GM06990 (cell line): ENCODE measurements at regions not wholly inside any gene's neighbourhood (a gene's known extent, or its start where the extent isn't known, plus 50 kb on each side); places are given as distances from the start of the nearest gene placed in this dataset.
A peak's percentile ranks its signal among the peaks of the same experiment; 100 is the strongest.

Source experiments
- DNase-seq: peaks from one replicate; pipeline ENCODE4 v3.0.0-alpha.2; 2011; ENCODE audit not compliant: insufficient read length; ENCODE audit errors: extremely low read depth
- H3K27me3 ChIP-seq: replicated peaks from 2 replicates; pipeline ENCODE4 v1.6.0; 2011; ENCODE audit warnings: low read length; ENCODE audit not compliant: control insufficient read depth, insufficient read depth
- H3K36me3 ChIP-seq: 2 replicates; pipeline ENCODE4 v1.5.1; 2011; ENCODE audit warnings: low read length; ENCODE audit not compliant: control insufficient read depth, insufficient read depth
- H3K4me3 ChIP-seq: replicated peaks from 2 replicates; pipeline ENCODE4 v1.5.1; 2011; ENCODE audit warnings: low read depth, mild to moderate bottlenecking, control low read depth, low read length
- CTCF ChIP-seq: IDR thresholded peaks from 2 replicates; pipeline ENCODE4 v1.5.1; 2011; ENCODE audit warnings: low read length, control low read depth, mild to moderate bottlenecking, inconsistent platforms; ENCODE audit not compliant: insufficient read depth, poor library complexity, severe bottlenecking

GRCh38 chr10:60575105-60575504 is 185.4 kb upstream of the ANK3 start:
- no peak for DNase-seq
- Histone ChIP-seq H3K4me3 (no peak overlapping the region), H3K36me3 (no peaks in the 10 kb centered on the region), H3K27me3 (no peaks in the 10 kb centered on the region)
- TF ChIP-seq CTCF = no peak

GRCh38 chr10:60574388-60574787 is 184.7 kb upstream of the ANK3 start:
- no peak for DNase-seq
- TF ChIP-seq CTCF = no peak
- no peak overlapping the region for H3K4me3 ChIP-seq
- no peaks in the 10 kb centered on the region for H3K27me3 ChIP-seq
- H3K36me3 ChIP-seq = no peaks in the 10 kb centered on the region

GRCh38 chr10:60573336-60573735 is 183.7 kb upstream of the ANK3 start:
- peak; percentile 5 for DNase-seq
- H3K36me3 ChIP-seq = no peaks in the 10 kb centered on the region
- TF ChIP-seq CTCF = no peak
- no peak overlapping the region for H3K4me3 ChIP-seq
- no peaks in the 10 kb centered on the region for H3K27me3 ChIP-seq

- no peak for TF ChIP-seq CTCF
- no peak for DNase-seq
- H3K36me3 ChIP-seq = no peaks in the 10 kb centered on the region
- H3K27me3 ChIP-seq = no peaks in the 10 kb centered on the region
- no peak overlapping the region for H3K4me3 ChIP-seq
Measured at GRCh38 chr10:60572511-60573194, 183.0 kb upstream of the ANK3 start.

GRCh38 chr10:60570896-60571295 is 181.2 kb upstream of the ANK3 start:
- TF ChIP-seq CTCF = no peak
- DNase-seq = no peak
- no peak overlapping the region for H3K4me3 ChIP-seq
- H3K36me3 ChIP-seq = no peaks in the 10 kb centered on the region
- H3K27me3 ChIP-seq = no peaks in the 10 kb centered on the region
